Stimulated activated CD4-positive, alpha-beta T cell treated with anti-CD3 and anti-CD28 coated beads, Interleukin-15, amount 100 ng/mL, for 48 hours (primary cell): ENCODE measurements at regions not wholly inside any gene's neighbourhood (a gene's known extent, or its start where the extent isn't known, plus 50 kb on each side); places are given as distances from the start of the nearest gene placed in this dataset.
"Not testable (repeated sequence)": the region's sequence is repeated elsewhere in the genome, so short reads cannot be mapped to it uniquely, and the experiment has no call there.

ENCODE experiments used
- DNase-seq, 2 donors: peaks; one replicate each; pipeline ENCODE4 v3.0.0-alpha.2; 2020; ENCODE audit warnings: low read depth in 2 of 2

GRCh38 chr10:56104923-56105322 is 256.1 kb downstream of the ZWINT start:
- DNase-seq, result no peak

GRCh38 chr10:56104487-56104886 is 256.6 kb downstream of the ZWINT start:
- no peak for DNase-seq

DNA sequence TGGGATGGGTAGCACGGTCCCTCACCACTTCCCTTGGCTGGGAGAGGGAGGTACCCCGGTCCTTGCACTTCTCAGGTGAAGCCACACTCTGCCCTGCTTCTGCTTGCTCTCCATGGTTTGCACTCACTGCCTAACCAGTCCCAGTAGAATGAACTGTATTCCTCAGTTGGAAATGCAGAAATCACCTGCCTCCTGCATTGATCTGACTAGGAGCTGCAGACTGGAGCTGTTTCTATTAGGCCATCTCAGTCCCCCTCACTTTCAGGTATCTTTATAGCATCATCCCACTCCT is 264.9 kb downstream of the ZWINT start:
- no peak for DNase-seq

GRCh38 chr10:56095506-56096225 is 265.4 kb downstream of the ZWINT start:
- DNase-seq, result no peak

- not testable (repeated sequence) for DNase-seq
Observed at GRCh38 chr10:56093645-56094044, 267.4 kb downstream of the ZWINT start.

DNA sequence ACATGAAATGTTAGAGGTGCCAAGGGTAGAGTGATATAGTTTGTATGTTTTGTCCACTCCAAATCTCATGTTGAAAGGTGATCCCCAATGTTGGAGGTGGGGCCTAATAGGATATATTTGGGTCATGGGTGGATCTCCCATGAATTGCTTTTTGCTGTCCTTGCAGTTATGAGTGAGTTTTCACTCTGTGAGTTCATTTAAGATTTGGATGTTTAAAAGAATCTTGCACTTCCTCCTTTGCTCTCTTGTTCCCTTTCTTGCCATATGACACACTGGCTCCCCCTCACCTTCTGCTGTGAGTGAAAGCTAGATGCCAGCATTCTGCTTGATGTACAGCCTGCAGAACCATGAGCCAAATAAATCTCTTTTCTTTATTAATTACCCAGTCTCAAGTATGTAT is 269.2 kb downstream of the ZWINT start:
- DNase-seq, result no peak

GRCh38 chr10:56090914-56091540 is 270.0 kb downstream of the ZWINT start:
- no peak for DNase-seq

DNA sequence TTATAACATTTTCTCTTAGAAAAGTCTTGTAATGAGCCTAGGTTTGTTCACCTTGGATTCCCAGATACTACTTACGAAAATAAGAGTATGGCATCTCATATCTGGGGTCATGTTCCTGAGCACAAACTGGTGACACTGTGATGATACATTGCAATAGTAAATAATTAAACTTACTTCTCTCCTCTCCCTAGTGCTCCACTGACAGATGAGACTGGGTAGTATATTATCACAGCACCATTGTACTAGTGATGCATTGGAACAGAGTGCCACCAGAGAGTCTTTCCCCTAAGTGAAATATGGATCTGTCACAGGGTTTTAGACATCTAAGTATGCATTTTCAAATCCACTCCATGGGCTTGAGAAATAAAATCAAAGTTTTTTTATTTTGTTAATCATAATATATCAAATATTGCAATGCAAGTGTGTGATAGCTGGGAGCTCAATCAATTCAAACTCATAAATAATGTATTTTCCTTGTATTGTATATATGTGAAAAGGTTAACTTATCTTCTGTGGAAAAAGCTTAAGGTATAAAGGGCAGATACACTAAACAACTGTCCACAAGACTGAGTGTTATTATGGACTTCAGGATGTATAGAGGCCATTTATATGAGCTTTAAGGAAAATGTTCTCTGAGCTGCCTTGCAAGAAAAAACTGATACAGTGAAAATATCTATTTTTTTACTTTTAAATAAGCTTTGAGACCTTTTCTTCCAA is 275.5 kb downstream of the ZWINT start:
- no peak for DNase-seq

DNA sequence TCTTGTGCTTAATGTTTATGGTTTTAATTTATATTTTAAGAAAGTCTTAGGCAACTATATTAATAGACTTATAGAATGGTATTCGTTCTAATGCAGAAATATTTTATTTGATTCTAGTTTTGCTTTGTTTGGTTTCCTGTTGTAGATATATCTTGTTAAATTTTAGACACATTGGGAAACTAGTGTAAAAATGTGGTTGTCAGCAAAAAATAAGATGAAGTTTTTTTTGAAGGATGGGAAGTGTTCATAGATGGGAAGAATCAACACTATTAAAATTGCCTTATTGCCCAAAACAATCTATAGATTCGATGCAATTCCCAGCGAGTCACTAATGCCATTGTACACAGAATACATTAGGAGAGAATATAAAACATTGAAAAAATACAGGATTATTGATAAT is 278.9 kb downstream of the ZWINT start:
- no peak for DNase-seq

DNA sequence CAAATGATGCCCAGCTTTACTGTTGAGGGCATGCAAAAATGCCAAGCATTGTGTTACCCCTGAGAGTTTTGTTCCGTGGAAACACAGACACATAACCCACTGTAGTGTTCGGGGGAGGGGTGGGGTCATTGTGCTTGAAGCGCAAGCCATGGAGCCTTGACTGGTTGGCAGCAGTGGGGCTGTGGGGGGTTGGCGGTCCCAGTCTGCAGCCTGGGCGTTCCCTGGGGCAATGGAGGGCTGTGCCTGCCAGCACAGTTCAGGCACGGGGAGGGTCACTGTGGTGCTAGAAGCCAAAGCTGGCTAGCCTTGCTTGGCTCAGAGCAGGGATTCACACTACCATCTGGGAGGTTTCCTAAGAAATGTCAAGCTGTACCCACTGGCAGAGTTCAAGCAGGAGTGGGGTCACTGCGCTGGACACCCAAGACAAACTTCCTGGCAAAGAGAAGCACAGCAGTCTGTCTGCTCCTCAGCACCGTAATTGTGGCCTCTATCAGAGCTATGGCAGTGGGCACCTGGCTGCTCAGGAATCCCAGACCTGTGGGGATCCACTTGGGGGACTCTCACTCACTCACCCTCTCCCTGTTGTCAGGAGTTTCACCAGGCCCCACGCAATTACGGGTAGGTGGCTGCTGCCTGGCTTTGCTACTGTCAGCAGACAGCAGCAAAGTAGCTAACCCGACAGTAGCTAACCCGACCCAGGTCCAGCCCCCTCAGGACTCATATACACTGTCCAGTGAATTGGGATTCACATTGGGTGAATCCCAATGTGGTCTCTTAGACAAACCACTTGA is 292.4 kb downstream of the ZWINT start:
- no peak for DNase-seq

DNA sequence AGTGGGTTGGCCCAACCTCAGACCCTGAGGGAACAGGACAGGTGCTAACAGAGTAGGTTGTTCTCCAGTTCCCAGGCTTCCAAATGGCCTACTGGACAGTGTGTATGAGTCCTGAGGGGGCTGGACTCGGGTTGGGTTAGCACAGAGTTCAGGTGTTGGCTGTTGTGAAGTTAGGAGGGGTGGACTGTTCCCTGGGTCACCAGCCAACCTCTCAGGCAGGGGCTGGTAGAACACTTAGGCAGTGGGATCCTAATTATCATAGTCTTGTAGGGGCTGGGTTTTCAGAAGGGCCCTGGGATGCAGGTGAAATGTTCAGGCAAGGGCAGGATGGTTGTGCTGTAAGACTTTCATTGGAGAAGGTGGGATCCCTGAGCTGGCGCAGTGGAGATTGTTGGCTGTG is 293.0 kb downstream of the ZWINT start:
- DNase-seq, result no peak

GRCh38 chr10:56063642-56064041 is 297.4 kb downstream of the ZWINT start:
- DNase-seq, result no peak

- DNase-seq, result no peak
Observed at GRCh38 chr10:56057860-56058259, 303.2 kb downstream of the ZWINT start.

- no peak for DNase-seq
Observed at GRCh38 chr10:56035489-56035888, 325.6 kb downstream of the ZWINT start.

DNA sequence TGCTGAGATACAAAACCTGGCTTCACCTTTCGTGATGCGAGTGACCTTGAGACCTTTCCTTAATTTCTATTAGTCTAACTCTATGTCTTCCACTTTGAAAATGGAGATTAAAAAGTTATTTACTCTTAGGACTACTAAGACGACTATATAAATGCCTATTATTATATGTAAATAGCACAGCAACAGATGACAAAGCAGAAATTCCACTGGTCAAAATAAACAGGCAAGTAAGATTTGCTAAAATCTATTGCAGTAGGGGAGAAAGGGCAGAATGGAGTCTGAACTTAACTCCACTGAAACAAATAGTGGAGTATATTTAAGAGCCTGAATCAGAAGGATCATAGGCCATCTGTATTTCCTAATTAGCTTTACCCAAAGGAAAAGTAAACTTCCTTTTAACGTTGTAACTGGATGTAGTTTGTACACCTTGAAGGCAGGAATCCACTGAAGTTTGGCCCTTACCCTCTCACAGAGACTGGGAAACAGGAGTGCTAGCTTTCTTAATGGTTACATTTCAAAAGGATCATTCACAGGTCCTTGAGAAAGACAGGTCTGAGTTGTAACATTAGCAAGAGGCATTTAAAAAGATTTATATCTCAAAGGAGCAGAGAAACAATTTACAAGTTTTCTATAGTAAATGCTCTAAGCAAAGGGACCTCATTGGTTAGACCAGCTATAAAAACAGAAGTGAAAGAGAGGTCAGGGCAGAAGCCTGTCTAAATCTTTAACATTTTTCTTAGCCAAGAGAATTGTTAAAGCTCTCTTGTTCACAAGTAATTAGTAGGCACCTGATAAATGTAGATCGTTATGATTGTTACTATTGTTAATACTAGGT is 332.5 kb downstream of the ZWINT start:
- no peak for DNase-seq

GRCh38 chr10:56012101-56012500 is 349.0 kb downstream of the ZWINT start:
- DNase-seq, result no peak

DNA sequence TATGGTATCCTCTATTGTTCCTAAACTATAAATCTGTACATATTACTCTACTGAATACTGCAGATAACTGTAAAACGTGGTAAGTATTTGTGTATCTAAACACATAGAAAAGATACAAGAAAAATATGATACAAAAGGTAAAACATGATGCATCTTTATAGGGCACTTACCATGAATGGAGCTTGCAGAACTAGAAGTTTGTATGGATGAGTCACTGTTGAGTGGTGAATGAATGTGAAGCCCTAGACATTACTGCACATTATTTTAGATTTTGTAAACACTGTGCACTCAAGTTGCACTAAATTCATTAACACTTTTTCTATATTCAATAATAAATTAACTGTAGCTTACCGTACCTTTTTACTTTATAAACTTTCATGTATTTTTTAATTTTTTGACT is 357.5 kb downstream of the ZWINT start:
- DNase-seq, result no peak

DNA sequence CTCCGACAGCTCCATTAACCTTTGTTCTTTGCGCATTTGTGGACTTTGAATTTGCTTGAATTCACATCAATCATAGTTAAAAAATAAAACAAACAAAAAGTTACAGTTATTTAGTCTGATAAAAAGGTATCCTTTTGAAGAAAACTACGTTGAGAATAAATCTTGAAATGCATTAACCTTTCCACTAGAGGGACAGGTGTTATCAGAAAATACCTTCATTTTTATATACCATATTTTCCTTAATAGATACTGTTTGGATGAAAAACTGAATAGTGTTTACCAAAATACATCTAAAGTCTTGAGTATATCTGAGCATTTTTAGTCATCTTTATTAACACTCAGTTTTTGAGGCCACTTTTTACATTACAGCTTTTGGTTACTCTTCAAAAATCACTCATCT is 371.9 kb downstream of the ZWINT start:
- DNase-seq, result no peak

- no peak for DNase-seq
Observed at GRCh38 chr10:55979203-55979602, 381.9 kb downstream of the ZWINT start.

GRCh38 chr10:55966101-55966500 is 395.0 kb downstream of the ZWINT start:
- DNase-seq, result no peak

DNA sequence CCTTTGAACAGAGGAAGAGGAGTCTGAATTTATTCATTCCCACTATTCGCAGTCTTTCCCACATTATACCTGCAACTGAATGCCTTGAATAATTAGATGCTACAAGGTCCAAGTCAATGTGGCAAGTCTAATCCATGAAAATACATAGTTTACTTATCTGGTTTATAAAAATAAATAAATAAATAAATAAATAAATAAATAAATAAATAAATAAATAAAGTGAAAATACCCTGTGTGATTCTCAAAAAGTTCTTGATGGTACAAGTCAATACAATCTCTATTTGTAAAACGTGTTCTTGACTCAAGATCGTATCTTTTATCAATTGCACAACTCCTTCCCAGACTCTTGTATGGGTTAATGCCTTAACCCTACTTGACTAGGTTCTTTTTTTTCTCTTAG is 417.7 kb downstream of the ZWINT start:
- no peak for DNase-seq

DNA sequence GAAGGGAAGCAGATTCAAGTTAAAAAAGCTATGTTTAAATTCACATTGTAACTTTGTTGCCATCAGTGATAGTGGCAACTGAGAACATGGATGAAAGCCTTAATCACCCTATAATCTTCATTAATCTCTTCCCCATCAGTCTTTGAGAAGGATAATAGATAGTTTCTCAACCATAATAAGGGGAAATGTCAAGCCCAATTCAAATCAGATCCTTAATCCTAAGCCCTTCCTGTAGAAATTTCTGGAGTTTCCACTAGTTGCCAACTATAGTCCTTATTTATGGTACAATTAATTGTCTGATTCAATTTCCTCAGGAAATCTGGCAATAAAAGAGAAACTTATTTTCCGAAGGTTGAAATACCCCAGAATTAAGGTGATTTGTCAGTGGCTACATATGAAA is 431.8 kb downstream of the ZWINT start:
- no peak for DNase-seq
